Neural progenitor cell (in vitro differentiated cells): ENCODE measurements at regions not wholly inside any gene's neighbourhood (a gene's known extent, or its start where the extent isn't known, plus 50 kb on each side); places are given as distances from the start of the nearest gene placed in this dataset.

Source experiments
- DNase-seq: peaks from one replicate; pipeline ENCODE4 v3.0.0-alpha.2; 2016; ENCODE audit warnings: low spot score
- H2AFZ ChIP-seq: fragments of 200-600 bp; sonication (generic); replicated peaks from 2 replicates; pipeline ENCODE4 v1.6.1; 2016; ENCODE audit warnings: antibody characterized with exemption
- H3F3A ChIP-seq: fragments of 200-600 bp; sonication (generic); 2 replicates; pipeline ENCODE4 v1.6.1; 2016; ENCODE audit warnings: antibody characterized with exemption, low read depth
- H3K27ac ChIP-seq: fragments of 200-600 bp; sonication (generic); 2 replicates; pipeline ENCODE4 v1.5.1; 2016; ENCODE audit warnings: mild to moderate bottlenecking
- H3K27me3 ChIP-seq: fragments of 200-600 bp; sonication (generic); 2 replicates; pipeline ENCODE4 v1.6.1; 2016; ENCODE audit warnings: mild to moderate bottlenecking, moderate library complexity
- H3K36me3 ChIP-seq: fragments of 200-600 bp; sonication (generic); 2 replicates; pipeline ENCODE4 v1.5.1; 2016
- H3K4me1 ChIP-seq: fragments of 200-600 bp; sonication (generic); 2 replicates; pipeline ENCODE4 v1.6.1; 2016; ENCODE audit warnings: mixed run types
- H3K4me2 ChIP-seq: fragments of 200-600 bp; sonication (generic); 2 replicates; pipeline ENCODE4 v1.6.1; 2016
- H3K4me3 ChIP-seq: fragments of 200-600 bp; sonication (generic); 2 replicates; pipeline ENCODE4 v1.5.1; 2016
- H3K79me2 ChIP-seq: fragments of 200-600 bp; sonication (generic); 2 replicates; pipeline ENCODE4 v1.6.1; 2016; ENCODE audit warnings: low read depth
- H3K9ac ChIP-seq: fragments of 200-600 bp; sonication (generic); 2 replicates; pipeline ENCODE4 v1.6.1; 2016
- H3K9me3 ChIP-seq: fragments of 200-600 bp; sonication (generic); 2 replicates; pipeline ENCODE4 v1.5.1; 2016; ENCODE audit warnings: low read depth
- H4K20me1 ChIP-seq: fragments of 200-600 bp; sonication (generic); 2 replicates; pipeline ENCODE4 v1.6.1; 2016; ENCODE audit warnings: low read depth
- H3K27ac Mint-ChIP-seq: 3 replicates; pipeline ENCODE4 v1.8.0; 2021; ENCODE audit warnings: mixed read lengths
- H3K27me3 Mint-ChIP-seq: 2 replicates; pipeline ENCODE4 v1.8.0; 2022; ENCODE audit warnings: low read depth, mild to moderate bottlenecking, inconsistent platforms, moderate library complexity, mixed read lengths; ENCODE audit not compliant: insufficient read depth
- H3K36me3 Mint-ChIP-seq: 3 replicates; pipeline ENCODE4 v1.8.0; 2021; ENCODE audit warnings: mixed read lengths
- H3K4me1 Mint-ChIP-seq: 3 replicates; pipeline ENCODE4 v1.8.0; 2021; ENCODE audit warnings: mixed read lengths
- H3K4me3 Mint-ChIP-seq: 3 replicates; pipeline ENCODE4 v1.8.0; 2021; ENCODE audit warnings: mild to moderate bottlenecking, moderate library complexity, mixed read lengths
- H3K9me3 Mint-ChIP-seq: 3 replicates; pipeline ENCODE4 v1.8.0; 2020; ENCODE audit warnings: mixed read lengths
- EZH2 ChIP-seq: fragments of 200-600 bp; sonication (generic); IDR thresholded peaks from 2 replicates; pipeline ENCODE4 v1.6.1; 2017; ENCODE audit warnings: antibody characterized with exemption, mild to moderate bottlenecking, moderate library complexity
- EZH2phosphoT487 ChIP-seq: fragments of 200-600 bp; sonication (generic); IDR thresholded peaks from 2 replicates; pipeline ENCODE4 v1.6.1; 2017; ENCODE audit warnings: antibody characterized with exemption
- TF ChIP-seq, protein P1 (sequence below): fragments of 200-600 bp; sonication (generic); IDR thresholded peaks from 2 replicates; pipeline ENCODE4 v1.5.1; 2017; ENCODE audit warnings: antibody characterized with exemption, mild to moderate bottlenecking

DNA sequence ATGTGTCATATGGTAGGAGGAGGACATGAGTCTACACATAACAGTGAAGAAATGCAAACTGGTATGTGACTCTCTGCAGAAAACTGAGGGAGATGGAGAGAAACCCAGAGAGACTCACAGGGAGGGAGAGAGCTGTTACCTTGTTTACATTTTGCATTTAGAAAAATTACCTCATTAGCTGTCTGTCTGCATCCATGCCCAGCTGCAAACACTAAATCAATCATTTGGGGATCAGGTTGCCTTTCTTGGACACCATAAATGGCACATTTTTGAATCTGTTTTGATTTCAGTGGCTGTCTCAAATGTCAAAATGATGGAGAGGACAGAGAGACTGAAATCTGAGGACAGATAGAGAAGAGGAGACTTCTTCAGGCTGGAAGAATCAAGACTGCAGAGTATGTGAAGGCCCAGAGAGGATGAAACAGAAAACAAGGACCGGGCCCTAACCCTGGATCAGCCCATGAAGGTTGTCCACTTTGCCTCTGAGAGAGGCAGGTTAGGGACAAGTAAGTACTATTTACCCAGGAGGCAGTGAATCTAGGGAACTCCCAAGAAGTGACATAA lies 92.2 kb downstream of the UNC5CL start:
- no peaks in the 10 kb centered on the region for H3K36me3 ChIP-seq
- H3K27ac Mint-ChIP-seq: no peak overlapping the region
- peaks cover 41% of the 10 kb centered on the region for H3K4me1 Mint-ChIP-seq
- H3K9ac ChIP-seq: no peak overlapping the region
- TF ChIP-seq EZH2phosphoT487 (no peak), EZH2 (no peak)
- TF ChIP-seq, protein P1, sequence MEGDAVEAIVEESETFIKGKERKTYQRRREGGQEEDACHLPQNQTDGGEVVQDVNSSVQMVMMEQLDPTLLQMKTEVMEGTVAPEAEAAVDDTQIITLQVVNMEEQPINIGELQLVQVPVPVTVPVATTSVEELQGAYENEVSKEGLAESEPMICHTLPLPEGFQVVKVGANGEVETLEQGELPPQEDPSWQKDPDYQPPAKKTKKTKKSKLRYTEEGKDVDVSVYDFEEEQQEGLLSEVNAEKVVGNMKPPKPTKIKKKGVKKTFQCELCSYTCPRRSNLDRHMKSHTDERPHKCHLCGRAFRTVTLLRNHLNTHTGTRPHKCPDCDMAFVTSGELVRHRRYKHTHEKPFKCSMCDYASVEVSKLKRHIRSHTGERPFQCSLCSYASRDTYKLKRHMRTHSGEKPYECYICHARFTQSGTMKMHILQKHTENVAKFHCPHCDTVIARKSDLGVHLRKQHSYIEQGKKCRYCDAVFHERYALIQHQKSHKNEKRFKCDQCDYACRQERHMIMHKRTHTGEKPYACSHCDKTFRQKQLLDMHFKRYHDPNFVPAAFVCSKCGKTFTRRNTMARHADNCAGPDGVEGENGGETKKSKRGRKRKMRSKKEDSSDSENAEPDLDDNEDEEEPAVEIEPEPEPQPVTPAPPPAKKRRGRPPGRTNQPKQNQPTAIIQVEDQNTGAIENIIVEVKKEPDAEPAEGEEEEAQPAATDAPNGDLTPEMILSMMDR: no peak
- peaks cover 6% of the 10 kb centered on the region for H3K36me3 Mint-ChIP-seq
- no peak overlapping the region for H3K4me3 ChIP-seq
- H2AFZ ChIP-seq: no peak overlapping the region
- H3K9me3 Mint-ChIP-seq: peaks cover 12% of the 10 kb centered on the region
- H3K27ac ChIP-seq: no peak overlapping the region
- H3K27me3 ChIP-seq: no peaks in the 10 kb centered on the region
- H4K20me1 ChIP-seq: no peaks in the 10 kb centered on the region
- H3K79me2 ChIP-seq: no peaks in the 10 kb centered on the region
- no peak overlapping the region for H3K4me3 Mint-ChIP-seq
- H3K4me1 ChIP-seq: peaks cover 23% of the 10 kb centered on the region
- peaks cover 10% of the 10 kb centered on the region for H3F3A ChIP-seq
- H3K9me3 ChIP-seq: no peaks in the 10 kb centered on the region
- H3K27me3 Mint-ChIP-seq: peaks cover 5% of the 10 kb centered on the region
- no peak overlapping the region for H3K4me2 ChIP-seq
- DNase-seq: no peak

DNA sequence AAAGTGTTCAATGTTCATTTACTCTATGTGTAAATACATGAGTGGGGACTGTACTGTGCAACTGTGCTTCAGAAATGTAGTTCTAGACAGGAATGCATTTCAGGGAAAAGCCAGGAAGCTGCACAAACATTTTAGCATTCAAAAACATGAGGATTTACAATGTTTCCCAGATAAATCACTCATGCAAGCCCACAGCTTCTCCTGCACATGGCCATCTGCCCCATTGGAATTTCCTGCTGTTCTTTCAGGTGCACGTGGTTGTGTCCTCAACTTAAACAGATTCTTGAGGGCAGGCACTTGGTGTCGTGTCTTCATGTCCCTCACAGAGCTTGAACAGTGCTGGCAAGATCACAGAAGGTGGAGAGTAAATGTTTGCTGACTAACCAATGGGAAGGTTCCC lies 101.5 kb downstream of the UNC5CL start:
- Histone ChIP-seq H2AFZ (no peak overlapping the region), H3F3A (no peaks in the 10 kb centered on the region), H3K9me3 (no peaks in the 10 kb centered on the region), H3K27ac (no peak overlapping the region), H4K20me1 (no peaks in the 10 kb centered on the region), H3K9ac (no peak overlapping the region), H3K4me3 (no peak overlapping the region), H3K4me2 (no peak overlapping the region), H3K4me1 (peaks cover 7% of the 10 kb centered on the region), H3K79me2 (no peaks in the 10 kb centered on the region), H3K36me3 (no peaks in the 10 kb centered on the region), H3K27me3 (no peaks in the 10 kb centered on the region)
- Mint-ChIP-seq H3K36me3 (peaks cover 15% of the 10 kb centered on the region), H3K27me3 (peaks cover 6% of the 10 kb centered on the region), H3K27ac (peak overlapping the region; percentile 83), H3K9me3 (peaks cover 18% of the 10 kb centered on the region), H3K4me3 (no peak overlapping the region), H3K4me1 (peaks cover 47% of the 10 kb centered on the region)
- TF ChIP-seq, protein P1: no peak
- TF ChIP-seq EZH2phosphoT487 (no peak), EZH2 (no peak)
- no peak for DNase-seq

DNA sequence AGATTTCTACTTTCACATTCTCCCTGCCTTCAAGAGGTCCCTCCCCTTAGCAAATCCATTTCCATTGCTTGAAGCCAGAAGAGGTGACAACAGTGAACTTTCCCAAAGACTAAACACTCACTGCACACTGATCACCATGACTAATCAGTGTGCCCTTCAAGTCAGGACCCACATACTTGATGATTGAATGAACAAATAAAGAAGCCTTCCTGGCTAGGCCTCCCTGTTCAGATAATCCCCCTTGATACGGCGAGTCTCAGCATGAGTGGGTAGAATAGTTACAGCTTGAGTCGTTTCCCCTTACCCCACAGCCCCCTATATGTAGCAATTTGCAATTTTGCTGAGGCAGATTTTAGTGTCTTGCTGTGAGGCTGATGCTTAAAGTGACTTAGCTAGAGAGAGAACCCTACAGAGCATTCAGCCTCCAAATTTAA lies 102.2 kb downstream of the UNC5CL start:
- H3F3A ChIP-seq: no peaks in the 10 kb centered on the region
- peaks cover 6% of the 10 kb centered on the region for H3K27me3 Mint-ChIP-seq
- no peaks in the 10 kb centered on the region for H3K9me3 ChIP-seq
- no peaks in the 10 kb centered on the region for H3K27me3 ChIP-seq
- H3K4me2 ChIP-seq: no peak overlapping the region
- H4K20me1 ChIP-seq: no peaks in the 10 kb centered on the region
- peak overlapping the region; percentile 83 for H3K27ac Mint-ChIP-seq
- H3K4me3 ChIP-seq: no peak overlapping the region
- peaks cover 47% of the 10 kb centered on the region for H3K4me1 Mint-ChIP-seq
- H3K4me3 Mint-ChIP-seq: peak overlapping the region; percentile 33
- H3K36me3 ChIP-seq: no peaks in the 10 kb centered on the region
- TF ChIP-seq, protein P1: no peak
- TF ChIP-seq EZH2phosphoT487 (no peak), EZH2 (no peak)
- no peak overlapping the region for H3K27ac ChIP-seq
- peaks cover 7% of the 10 kb centered on the region for H3K4me1 ChIP-seq
- no peak for DNase-seq
- peaks cover 13% of the 10 kb centered on the region for H3K9me3 Mint-ChIP-seq
- no peak overlapping the region for H3K9ac ChIP-seq
- no peaks in the 10 kb centered on the region for H3K79me2 ChIP-seq
- H2AFZ ChIP-seq: no peak overlapping the region
- peaks cover 13% of the 10 kb centered on the region for H3K36me3 Mint-ChIP-seq
